ENCODE measurements at regions not wholly inside any gene's neighbourhood (a gene's known extent, or its start where the extent isn't known, plus 50 kb on each side); places are given as distances from the start of the nearest gene placed in this dataset.
"Not testable (repeated sequence)": the region's sequence is repeated elsewhere in the genome, so short reads cannot be mapped to it uniquely, and the experiment has no call there.

GRCh38 chr2:21379140-21379539 is 255.4 kb downstream of the TDRD15 start:
- TF ChIP-seq CTCF (IDR thresholded peaks at IDR 0.05; ENCODE audit: insufficient read depth, low read depth, low read length, missing control alignments) = no peak
- no peak for DNase-seq (ENCODE audit: low read depth)

GRCh38 chr2:21379668-21380067 is 255.9 kb downstream of the TDRD15 start:
- H3K4me3 ChIP-seq (ENCODE audit: low read length); DNase-seq (ENCODE audit: low read depth): not testable (repeated sequence)

More at GRCh38 chr2:21379140-21379539, 255.4 kb downstream of the TDRD15 start:
- H3K4me3 ChIP-seq (ENCODE audit: low read length) = no peak overlapping the region

- no peak for TF ChIP-seq CTCF (IDR thresholded peaks at IDR 0.05; ENCODE audit: insufficient read depth, low read depth, low read length, missing control alignments)
Measured at GRCh38 chr2:21381421-21381820, 257.7 kb downstream of the TDRD15 start.

GRCh38 chr2:21382701-21383520 is 259.1 kb downstream of the TDRD15 start:
- no peak for TF ChIP-seq CTCF (IDR thresholded peaks at IDR 0.05; ENCODE audit: insufficient read depth, low read depth, low read length, missing control alignments)
- no peak for DNase-seq (ENCODE audit: low read depth)
- no peak overlapping the region for H3K4me3 ChIP-seq (ENCODE audit: low read length)

More at GRCh38 chr2:21381421-21381820, 257.7 kb downstream of the TDRD15 start:
- no peak overlapping the region for H3K4me3 ChIP-seq (ENCODE audit: low read length)
- no peak for DNase-seq (ENCODE audit: low read depth)

- no peak for TF ChIP-seq CTCF (IDR thresholded peaks at IDR 0.05; ENCODE audit: insufficient read depth, low read depth, low read length, missing control alignments)
- no peak for DNase-seq (ENCODE audit: low read depth)
- H3K4me3 ChIP-seq (ENCODE audit: low read length) = no peak overlapping the region
Measured at GRCh38 chr2:21386666-21387065, 262.9 kb downstream of the TDRD15 start.

- no peak for TF ChIP-seq CTCF (IDR thresholded peaks at IDR 0.05; ENCODE audit: insufficient read depth, low read depth, low read length, missing control alignments)
- no peak for DNase-seq (ENCODE audit: low read depth)
- H3K4me3 ChIP-seq (ENCODE audit: low read length) = no peak overlapping the region
Measured at GRCh38 chr2:21392649-21393048, 268.9 kb downstream of the TDRD15 start.

GRCh38 chr2:21393173-21393572 is 269.4 kb downstream of the TDRD15 start:
- TF ChIP-seq CTCF (IDR thresholded peaks at IDR 0.05; ENCODE audit: insufficient read depth, low read depth, low read length, missing control alignments) = no peak
- DNase-seq (ENCODE audit: low read depth) = no peak
- H3K4me3 ChIP-seq (ENCODE audit: low read length) = no peak overlapping the region

Measured in epithelial cell of esophagus (primary cell).